MM.1S (cell line): ENCODE measurements at regions not wholly inside any gene's neighbourhood (a gene's known extent, or its start where the extent isn't known, plus 50 kb on each side); places are given as distances from the start of the nearest gene placed in this dataset.

ENCODE experiments used
- DNase-seq: peaks from one replicate; pipeline ENCODE4 v3.0.0-alpha.2; 2015
- H2AFZ ChIP-seq: fragments of 300-600 bp; sonication (generic); 2 replicates; pipeline ENCODE4 v1.6.0; 2016; ENCODE audit warnings: antibody characterized with exemption, low read length
- H3F3A ChIP-seq: fragments of 300-600 bp; sonication (generic); 2 replicates; pipeline ENCODE4 v1.6.1; 2016; ENCODE audit warnings: mild to moderate bottlenecking, antibody characterized with exemption, low read length, moderate library complexity, mixed read lengths; ENCODE audit not compliant: insufficient read depth
- H3K27ac ChIP-seq: fragments of 300-600 bp; sonication (generic); 2 replicates; pipeline ENCODE4 v1.5.1; 2016; ENCODE audit warnings: mild to moderate bottlenecking, low read length
- H3K27me3 ChIP-seq: fragments of 300-600 bp; sonication (generic); replicated peaks from 2 replicates; pipeline ENCODE4 v1.6.0; 2016; ENCODE audit warnings: low read length; ENCODE audit not compliant: insufficient read depth
- H3K36me3 ChIP-seq: fragments of 300-600 bp; sonication (generic); replicated peaks from 2 replicates; pipeline ENCODE4 v1.6.1; 2016; ENCODE audit warnings: mild to moderate bottlenecking, low read length, mixed read lengths; ENCODE audit not compliant: insufficient read depth
- H3K4me1 ChIP-seq: fragments of 300-600 bp; sonication (generic); 2 replicates; pipeline ENCODE4 v1.6.1; 2016; ENCODE audit warnings: low read length, mixed read lengths
- H3K4me2 ChIP-seq: fragments of 300-600 bp; sonication (generic); 2 replicates; pipeline ENCODE4 v1.6.0; 2016; ENCODE audit warnings: low read depth, low read length
- H3K4me3 ChIP-seq: fragments of 300-600 bp; sonication (generic); 2 replicates; pipeline ENCODE4 v1.5.1; 2016; ENCODE audit warnings: low read length, mixed read lengths
- H3K79me2 ChIP-seq: fragments of 300-600 bp; sonication (generic); 2 replicates; pipeline ENCODE4 v1.6.1; 2016; ENCODE audit warnings: mixed run types, low read length, mixed read lengths
- H3K9ac ChIP-seq: fragments of 300-600 bp; sonication (generic); 2 replicates; pipeline ENCODE4 v1.6.1; 2016; ENCODE audit warnings: low read length, mixed read lengths
- H3K9me2 ChIP-seq: fragments of 300-600 bp; sonication (generic); replicated peaks from 2 replicates; pipeline ENCODE4 v1.6.1; 2016; ENCODE audit warnings: mild to moderate bottlenecking, low read length, mixed read lengths; ENCODE audit not compliant: insufficient read depth
- H3K9me3 ChIP-seq: fragments of 300-600 bp; sonication (generic); replicated peaks from 2 replicates; pipeline ENCODE4 v1.6.1; 2016; ENCODE audit warnings: mild to moderate bottlenecking, low read length, mixed read lengths; ENCODE audit not compliant: insufficient read depth
- H4K20me1 ChIP-seq: fragments of 300-600 bp; sonication (generic); 2 replicates; pipeline ENCODE4 v1.6.1; 2016; ENCODE audit warnings: mild to moderate bottlenecking, low read length, moderate library complexity, mixed read lengths; ENCODE audit not compliant: insufficient read depth
- CTCF ChIP-seq: fragments of 300-600 bp; sonication (generic); IDR thresholded peaks from 2 replicates; pipeline ENCODE4 v1.5.1; 2016; ENCODE audit warnings: antibody characterized with exemption, low read length, mixed read lengths
- EZH2 ChIP-seq: fragments of 300-600 bp; sonication (generic); optimal IDR thresholded peaks from 2 replicates; pipeline ENCODE3; 2017; ENCODE audit warnings: low read depth, mild to moderate bottlenecking, antibody characterized with exemption, low read length, mixed read lengths
- EZH2phosphoT487 ChIP-seq: fragments of 300-600 bp; sonication (generic); IDR thresholded peaks from 2 replicates; pipeline ENCODE4 v1.6.1; 2018; ENCODE audit warnings: antibody characterized with exemption, low read length

GRCh38 chr3:67808906-67809305, 154.5 kb upstream of the SUCLG2 start:
- no peak overlapping the region for H3K27ac ChIP-seq

GRCh38 chr3:67804578-67804977, 150.2 kb upstream of the SUCLG2 start:
- Histone ChIP-seq H3K27me3 (no peaks in the 10 kb centered on the region), H3K27ac (no peak overlapping the region), H3K79me2 (no peaks in the 10 kb centered on the region), H3K36me3 (no peaks in the 10 kb centered on the region), H2AFZ (no peak overlapping the region), H3K9me3 (no peaks in the 10 kb centered on the region), H3K9me2 (no peaks in the 10 kb centered on the region), H3K9ac (no peak overlapping the region), H3F3A (no peaks in the 10 kb centered on the region), H3K4me1 (no peaks in the 10 kb centered on the region), H4K20me1 (no peaks in the 10 kb centered on the region), H3K4me2 (no peak overlapping the region), H3K4me3 (no peak overlapping the region)
- no peak for DNase-seq
- no peak for TF ChIP-seq CTCF

More at GRCh38 chr3:67808906-67809305, 154.5 kb upstream of the SUCLG2 start:
- DNase-seq: no peak
- Histone ChIP-seq H3K9ac (no peak overlapping the region), H3K27me3 (no peaks in the 10 kb centered on the region), H3K9me3 (no peaks in the 10 kb centered on the region), H3K79me2 (no peaks in the 10 kb centered on the region), H3K4me1 (no peaks in the 10 kb centered on the region), H3K9me2 (no peaks in the 10 kb centered on the region), H3K4me2 (no peak overlapping the region), H3K4me3 (no peak overlapping the region), H3F3A (no peaks in the 10 kb centered on the region), H2AFZ (no peak overlapping the region), H3K36me3 (no peaks in the 10 kb centered on the region), H4K20me1 (no peaks in the 10 kb centered on the region)
- TF ChIP-seq EZH2 (no peak), CTCF (no peak), EZH2phosphoT487 (no peak)

- Histone ChIP-seq H3K27ac (no peak overlapping the region), H4K20me1 (no peaks in the 10 kb centered on the region), H3K4me1 (no peaks in the 10 kb centered on the region), H3F3A (no peaks in the 10 kb centered on the region), H3K36me3 (no peaks in the 10 kb centered on the region), H3K27me3 (no peaks in the 10 kb centered on the region), H3K9ac (no peak overlapping the region), H3K4me3 (no peak overlapping the region), H3K4me2 (no peak overlapping the region), H2AFZ (no peak overlapping the region), H3K9me3 (no peaks in the 10 kb centered on the region), H3K9me2 (no peaks in the 10 kb centered on the region), H3K79me2 (no peaks in the 10 kb centered on the region)
- TF ChIP-seq EZH2 (no peak), CTCF (no peak), EZH2phosphoT487 (no peak)
- DNase-seq: no peak
Measured at GRCh38 chr3:67804089-67804488, 149.7 kb upstream of the SUCLG2 start.

- no peaks in the 10 kb centered on the region for H4K20me1 ChIP-seq
- no peak overlapping the region for H3K27ac ChIP-seq
- 0 out of 2 replicates have a peak, but pooled peaks cover 3% of the 10 kb centered on the region for H3F3A ChIP-seq
- H3K36me3 ChIP-seq: no peaks in the 10 kb centered on the region
- no peak overlapping the region for H2AFZ ChIP-seq
- H3K79me2 ChIP-seq: no peaks in the 10 kb centered on the region
- H3K4me1 ChIP-seq: peaks cover 6% of the 10 kb centered on the region
- DNase-seq: no peak
- H3K4me3 ChIP-seq: no peak overlapping the region
- no peak overlapping the region for H3K4me2 ChIP-seq
- no peaks in the 10 kb centered on the region for H3K27me3 ChIP-seq
- H3K9me2 ChIP-seq: no peaks in the 10 kb centered on the region
- H3K9ac ChIP-seq: no peak overlapping the region
- no peaks in the 10 kb centered on the region for H3K9me3 ChIP-seq
- TF ChIP-seq EZH2phosphoT487 (no peak), CTCF (no peak), EZH2 (no peak)
Measured at GRCh38 chr3:67798412-67798811, 144.0 kb upstream of the SUCLG2 start.
